Kidney glomerular epithelial cell (primary cell): ENCODE measurements at regions not wholly inside any gene's neighbourhood (a gene's known extent, or its start where the extent isn't known, plus 50 kb on each side); places are given as distances from the start of the nearest gene placed in this dataset.
A peak's percentile ranks its signal among the peaks of the same experiment; 100 is the strongest.

Experiments used
- DNase-seq: peaks from one replicate; lab custom pipeline; 2025; lab: John Stamatoyannopoulos, UW

- DNase-seq, result no peak
These were observed 1431.6 kb upstream of the TENM3 start for GRCh38 chr4:180811556-180811955.

- no peak for DNase-seq
These were observed 1430.4 kb upstream of the TENM3 start for GRCh38 chr4:180812783-180813182.

GRCh38 chr4:180814875-180815417 is 1428.3 kb upstream of the TENM3 start:
- DNase-seq, result no peak

GRCh38 chr4:180817529-180817928 is 1425.7 kb upstream of the TENM3 start:
- DNase-seq, result no peak

- DNase-seq, result no peak
These were observed 1420.1 kb upstream of the TENM3 start for GRCh38 chr4:180823108-180823507.

- DNase-seq, result no peak
These were observed 1415.8 kb upstream of the TENM3 start for GRCh38 chr4:180827232-180828009.

GRCh38 chr4:180828455-180829018 is 1414.7 kb upstream of the TENM3 start:
- peak; percentile 62 for DNase-seq

GRCh38 chr4:180832073-180832472 is 1411.1 kb upstream of the TENM3 start:
- no peak for DNase-seq

GRCh38 chr4:180840142-180840541 is 1403.1 kb upstream of the TENM3 start:
- no peak for DNase-seq

GRCh38 chr4:180850318-180850940 is 1392.8 kb upstream of the TENM3 start:
- no peak for DNase-seq

GRCh38 chr4:180852738-180853137 is 1390.5 kb upstream of the TENM3 start:
- no peak for DNase-seq

GRCh38 chr4:180855184-180855583 is 1388.0 kb upstream of the TENM3 start:
- DNase-seq, result no peak

- DNase-seq, result no peak
These were observed 1383.0 kb upstream of the TENM3 start for GRCh38 chr4:180860089-180860720.

- DNase-seq, result no peak
These were observed 1381.6 kb upstream of the TENM3 start for GRCh38 chr4:180861651-180862050.

GRCh38 chr4:180866933-180867643 is 1376.1 kb upstream of the TENM3 start:
- DNase-seq, result no peak

GRCh38 chr4:180870623-180871022 is 1372.6 kb upstream of the TENM3 start:
- DNase-seq, result no peak

GRCh38 chr4:180898305-180898704 is 1344.9 kb upstream of the TENM3 start:
- DNase-seq, result no peak

GRCh38 chr4:180900781-180901180 is 1342.4 kb upstream of the TENM3 start:
- DNase-seq, result no peak

- DNase-seq, result no peak
These were observed 1333.9 kb upstream of the TENM3 start for GRCh38 chr4:180909279-180909678.

GRCh38 chr4:180913750-180914149 is 1329.5 kb upstream of the TENM3 start:
- DNase-seq, result peak; percentile 89

- peak; percentile 35 for DNase-seq
These were observed 1319.7 kb upstream of the TENM3 start for GRCh38 chr4:180923486-180923885.

- peak; percentile 31 for DNase-seq
These were observed 1317.4 kb upstream of the TENM3 start for GRCh38 chr4:180925805-180926204.
